ENCODE measurements at regions not wholly inside any gene's neighbourhood (a gene's known extent, or its start where the extent isn't known, plus 50 kb on each side); places are given as distances from the start of the nearest gene placed in this dataset.

DNA sequence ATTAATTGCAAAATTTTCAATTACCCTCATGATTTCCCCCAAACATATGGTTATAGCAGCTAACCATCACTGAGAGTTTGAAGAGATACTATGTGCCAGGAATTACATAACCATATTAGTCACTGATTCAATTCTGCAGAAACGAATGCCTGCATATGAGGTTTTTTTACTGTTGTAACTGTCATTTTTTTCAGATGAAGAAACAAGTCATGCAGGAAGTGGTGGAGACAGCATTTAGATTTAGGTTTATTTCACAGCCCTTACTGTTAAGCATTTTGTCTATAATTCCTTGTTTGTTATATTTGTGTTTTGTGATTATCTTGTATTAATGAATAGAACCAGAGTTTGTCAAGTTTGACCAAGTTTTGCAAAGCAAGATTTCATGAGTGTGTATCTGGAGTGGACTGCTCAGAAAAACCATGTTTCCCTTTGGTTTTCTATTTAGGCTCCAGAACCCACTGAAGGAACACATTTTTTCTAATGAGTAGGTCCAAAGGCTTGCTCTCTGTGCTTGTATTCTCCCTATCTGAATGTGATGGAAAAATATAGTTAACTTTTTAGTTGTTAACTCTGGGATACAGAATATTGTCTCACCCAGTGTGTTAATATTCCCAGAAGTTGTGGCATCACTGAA lies 308.5 kb upstream of the ADAMTS5 start:
- no peak for TF ChIP-seq CTCF (IDR thresholded peaks at IDR 0.05)
- no peak for TF ChIP-seq EZH2 (IDR thresholded peaks at IDR 0.05; ENCODE audit: borderline replicate concordance, insufficient read depth, low read depth, low read length, poor library complexity, severe bottlenecking)
